ENCODE measurements at regions not wholly inside any gene's neighbourhood (a gene's known extent, or its start where the extent isn't known, plus 50 kb on each side); places are given as distances from the start of the nearest gene placed in this dataset.
"Not testable (repeated sequence)": the region's sequence is repeated elsewhere in the genome, so short reads cannot be mapped to it uniquely, and the experiment has no call there.

- Histone ChIP-seq H3K9ac (ENCODE audit: insufficient read length) (no peak overlapping the region), H3K9me3 (ENCODE audit: low read depth, low read length) (no peaks in the 10 kb centered on the region), H3K36me3 (ENCODE audit: insufficient read depth, low read length) (peaks cover 2% of the 10 kb centered on the region; the same call in 1 of the 2 replicates), H3K4me3 (no peak overlapping the region), H3K27ac (no peak overlapping the region)
- DNase-seq (ENCODE audit: low read depth, low spot score) = no peak
- TF ChIP-seq POLR2AphosphoS5 (IDR thresholded peaks at IDR 0.05; ENCODE audit: borderline replicate concordance, low read depth, low read length) (no peak), FOXP2 (optimal IDR thresholded peaks at IDR 0.05; ENCODE audit: control extremely low read depth, extremely low read length, insufficient read depth) (no peak), EZH2 (IDR thresholded peaks at IDR 0.05) (no peak)
Measured at GRCh38 chr17:63019138-63019873, 53.3 kb downstream of the TANC2 start.

GRCh38 chr17:63022567-63022966, 56.5 kb downstream of the TANC2 start:
- no peak overlapping the region for H3K4me3 ChIP-seq
- DNase-seq (ENCODE audit: low read depth, low spot score) = no peak
- H3K36me3 ChIP-seq (ENCODE audit: insufficient read depth, low read length) = no peaks in the 10 kb centered on the region
- TF ChIP-seq POLR2AphosphoS5 (IDR thresholded peaks at IDR 0.05; ENCODE audit: borderline replicate concordance, low read depth, low read length) (no peak), FOXP2 (optimal IDR thresholded peaks at IDR 0.05; ENCODE audit: control extremely low read depth, extremely low read length, insufficient read depth) (no peak), EZH2 (IDR thresholded peaks at IDR 0.05) (no peak)
- no peaks in the 10 kb centered on the region for H3K9me3 ChIP-seq (ENCODE audit: low read depth, low read length)
- no peak overlapping the region for H3K9ac ChIP-seq (ENCODE audit: insufficient read length)
- H3K27ac ChIP-seq = no peak overlapping the region

GRCh38 chr17:63023049-63023448, 57.0 kb downstream of the TANC2 start:
- H3K4me3 ChIP-seq = no peak overlapping the region
- no peaks in the 10 kb centered on the region for H3K36me3 ChIP-seq (ENCODE audit: insufficient read depth, low read length)
- no peak overlapping the region for H3K27ac ChIP-seq
- no peak for TF ChIP-seq POLR2AphosphoS5 (IDR thresholded peaks at IDR 0.05; ENCODE audit: borderline replicate concordance, low read depth, low read length)
- TF ChIP-seq FOXP2 (optimal IDR thresholded peaks at IDR 0.05; ENCODE audit: control extremely low read depth, extremely low read length, insufficient read depth) = no peak
- TF ChIP-seq EZH2 (IDR thresholded peaks at IDR 0.05) = no peak
- no peak overlapping the region for H3K9ac ChIP-seq (ENCODE audit: insufficient read length)
- DNase-seq (ENCODE audit: low read depth, low spot score) = no peak
- no peaks in the 10 kb centered on the region for H3K9me3 ChIP-seq (ENCODE audit: low read depth, low read length)

- TF ChIP-seq EZH2 (IDR thresholded peaks at IDR 0.05) = no peak
- TF ChIP-seq POLR2AphosphoS5 (IDR thresholded peaks at IDR 0.05; ENCODE audit: borderline replicate concordance, low read depth, low read length) = no peak
- TF ChIP-seq FOXP2 (optimal IDR thresholded peaks at IDR 0.05; ENCODE audit: control extremely low read depth, extremely low read length, insufficient read depth) = no peak
Measured at GRCh38 chr17:63024201-63024600, 58.2 kb downstream of the TANC2 start.

GRCh38 chr17:63024716-63025115, 58.7 kb downstream of the TANC2 start:
- TF ChIP-seq POLR2AphosphoS5 (IDR thresholded peaks at IDR 0.05; ENCODE audit: borderline replicate concordance, low read depth, low read length) = no peak
- no peak for TF ChIP-seq EZH2 (IDR thresholded peaks at IDR 0.05)
- TF ChIP-seq FOXP2 (optimal IDR thresholded peaks at IDR 0.05; ENCODE audit: control extremely low read depth, extremely low read length, insufficient read depth) = no peak
- H3K36me3 ChIP-seq (ENCODE audit: insufficient read depth, low read length) = no peaks in the 10 kb centered on the region
- no peak overlapping the region for H3K9ac ChIP-seq (ENCODE audit: insufficient read length)
- H3K4me3 ChIP-seq = no peak overlapping the region
- no peaks in the 10 kb centered on the region for H3K9me3 ChIP-seq (ENCODE audit: low read depth, low read length)
- no peak overlapping the region for H3K27ac ChIP-seq
- DNase-seq (ENCODE audit: low read depth, low spot score) = no peak

More at GRCh38 chr17:63024201-63024600, 58.2 kb downstream of the TANC2 start:
- no peak for DNase-seq (ENCODE audit: low read depth, low spot score)
- no peak overlapping the region for H3K9ac ChIP-seq (ENCODE audit: insufficient read length)
- no peaks in the 10 kb centered on the region for H3K9me3 ChIP-seq (ENCODE audit: low read depth, low read length)
- no peak overlapping the region for H3K4me3 ChIP-seq
- H3K36me3 ChIP-seq (ENCODE audit: insufficient read depth, low read length) = no peaks in the 10 kb centered on the region
- no peak overlapping the region for H3K27ac ChIP-seq

- H3K9ac ChIP-seq (ENCODE audit: insufficient read length); H3K9me3 ChIP-seq (ENCODE audit: low read depth, low read length); H3K36me3 ChIP-seq (ENCODE audit: insufficient read depth, low read length); DNase-seq (ENCODE audit: low read depth, low spot score); H3K4me3 ChIP-seq; H3K27ac ChIP-seq: not testable (repeated sequence)
Measured at GRCh38 chr17:63025637-63026036, 59.6 kb downstream of the TANC2 start.

GRCh38 chr17:63029541-63029940, 63.5 kb downstream of the TANC2 start:
- H3K9me3 ChIP-seq (ENCODE audit: low read depth, low read length) = no peaks in the 10 kb centered on the region
- no peak overlapping the region for H3K9ac ChIP-seq (ENCODE audit: insufficient read length)
- no peaks in the 10 kb centered on the region for H3K36me3 ChIP-seq (ENCODE audit: insufficient read depth, low read length)
- DNase-seq (ENCODE audit: low read depth, low spot score) = no peak
- H3K27ac ChIP-seq = no peak overlapping the region
- no peak overlapping the region for H3K4me3 ChIP-seq
- TF ChIP-seq EZH2 (IDR thresholded peaks at IDR 0.05) (no peak), POLR2AphosphoS5 (IDR thresholded peaks at IDR 0.05; ENCODE audit: borderline replicate concordance, low read depth, low read length) (no peak), FOXP2 (optimal IDR thresholded peaks at IDR 0.05; ENCODE audit: control extremely low read depth, extremely low read length, insufficient read depth) (no peak)

GRCh38 chr17:63032142-63032541, 66.1 kb downstream of the TANC2 start:
- H3K36me3 ChIP-seq (ENCODE audit: insufficient read depth, low read length) = no peaks in the 10 kb centered on the region
- no peaks in the 10 kb centered on the region for H3K9me3 ChIP-seq (ENCODE audit: low read depth, low read length)
- DNase-seq (ENCODE audit: low read depth, low spot score) = no peak
- H3K4me3 ChIP-seq = no peak overlapping the region
- no peak overlapping the region for H3K9ac ChIP-seq (ENCODE audit: insufficient read length)
- no peak overlapping the region for H3K27ac ChIP-seq
- TF ChIP-seq FOXP2 (optimal IDR thresholded peaks at IDR 0.05; ENCODE audit: control extremely low read depth, extremely low read length, insufficient read depth) (no peak), EZH2 (IDR thresholded peaks at IDR 0.05) (no peak), POLR2AphosphoS5 (IDR thresholded peaks at IDR 0.05; ENCODE audit: borderline replicate concordance, low read depth, low read length) (no peak)

GRCh38 chr17:63033142-63033541, 67.1 kb downstream of the TANC2 start:
- TF ChIP-seq FOXP2 (optimal IDR thresholded peaks at IDR 0.05; ENCODE audit: control extremely low read depth, extremely low read length, insufficient read depth) = no peak
- TF ChIP-seq POLR2AphosphoS5 (IDR thresholded peaks at IDR 0.05; ENCODE audit: borderline replicate concordance, low read depth, low read length) = no peak
- TF ChIP-seq EZH2 (IDR thresholded peaks at IDR 0.05) = no peak
- Histone ChIP-seq H3K9ac (ENCODE audit: insufficient read length) (no peak overlapping the region), H3K36me3 (ENCODE audit: insufficient read depth, low read length) (no peaks in the 10 kb centered on the region), H3K4me3 (no peak overlapping the region), H3K9me3 (ENCODE audit: low read depth, low read length) (no peaks in the 10 kb centered on the region), H3K27ac (no peak overlapping the region)
- no peak for DNase-seq (ENCODE audit: low read depth, low spot score)
